Loucy (cell line): ENCODE measurements at regions not wholly inside any gene's neighbourhood (a gene's known extent, or its start where the extent isn't known, plus 50 kb on each side); places are given as distances from the start of the nearest gene placed in this dataset.

ENCODE experiments used
- H2AFZ ChIP-seq: fragments of 200-600 bp; sonication (generic); 2 replicates; pipeline ENCODE4 v1.6.0; 2016; ENCODE audit warnings: antibody characterized with exemption, mild to moderate bottlenecking, low read length, moderate library complexity
- H3F3A ChIP-seq: fragments of 200-600 bp; 2 replicates; pipeline ENCODE4 v1.6.0; 2016; ENCODE audit warnings: antibody characterized with exemption, low read depth, mild to moderate bottlenecking
- H3K27me3 ChIP-seq: fragments of 200-600 bp; sonication (generic); 2 replicates; pipeline ENCODE4 v1.6.1; 2014; ENCODE audit warnings: low read length, mild to moderate bottlenecking; ENCODE audit not compliant: insufficient read depth, poor library complexity, severe bottlenecking
- H3K36me3 ChIP-seq: fragments of 200-600 bp; sonication (generic); 2 replicates; pipeline ENCODE4 v1.6.1; 2016; ENCODE audit warnings: low read length; ENCODE audit not compliant: insufficient read depth
- H3K4me1 ChIP-seq: fragments of 200-600 bp; sonication (generic); 2 replicates; pipeline ENCODE4 v1.5.1; 2014; ENCODE audit warnings: low read length, mild to moderate bottlenecking; ENCODE audit not compliant: insufficient read depth, poor library complexity, severe bottlenecking
- H3K4me2 ChIP-seq: fragments of 200-600 bp; sonication (generic); 2 replicates; pipeline ENCODE4 v1.6.0; 2014; ENCODE audit warnings: antibody characterized with exemption, low read length, low read depth, mild to moderate bottlenecking; ENCODE audit not compliant: poor library complexity, severe bottlenecking
- H3K4me3 ChIP-seq: fragments of 200-600 bp; sonication (generic); 2 replicates; pipeline ENCODE4 v1.5.1; 2014; ENCODE audit warnings: low read length, mild to moderate bottlenecking, mixed read lengths; ENCODE audit not compliant: poor library complexity, severe bottlenecking
- H3K79me2 ChIP-seq: fragments of 200-600 bp; sonication (generic); 2 replicates; pipeline ENCODE4 v1.6.1; 2014; ENCODE audit warnings: low read length; ENCODE audit not compliant: insufficient read depth
- H3K9ac ChIP-seq: fragments of 200-600 bp; sonication (generic); 2 replicates; pipeline ENCODE4 v1.6.0; 2014; ENCODE audit warnings: mild to moderate bottlenecking, low read depth, low read length, moderate library complexity; ENCODE audit not compliant: poor library complexity, severe bottlenecking
- H3K9me2 ChIP-seq: fragments of 200-600 bp; sonication (generic); replicated peaks from 2 replicates; pipeline ENCODE4 v1.6.1; 2016; ENCODE audit warnings: low read depth, low read length, mixed read lengths
- H3K9me3 ChIP-seq: fragments of 200-600 bp; sonication (generic); 2 replicates; pipeline ENCODE4 v1.6.1; 2014; ENCODE audit warnings: mild to moderate bottlenecking, antibody characterized with exemption, low read length, low read depth; ENCODE audit not compliant: insufficient read depth
- H4K20me1 ChIP-seq: fragments of 200-600 bp; sonication (generic); 2 replicates; pipeline ENCODE4 v1.6.0; 2014; ENCODE audit warnings: antibody characterized with exemption, low read length, mild to moderate bottlenecking; ENCODE audit not compliant: insufficient read depth, poor library complexity, severe bottlenecking
- EZH2phosphoT487 ChIP-seq: fragments of 200-600 bp; IDR thresholded peaks from 2 replicates; pipeline ENCODE4 v1.6.1; 2018; ENCODE audit warnings: antibody characterized with exemption, mild to moderate bottlenecking, moderate library complexity, borderline replicate concordance
- TF ChIP-seq, protein P1 (sequence below): fragments of 200-600 bp; sonication (generic); conservative IDR thresholded peaks from 2 replicates; pipeline ENCODE4 v1.5.1; 2014; ENCODE audit warnings: mild to moderate bottlenecking, antibody characterized with exemption, low read length

DNA sequence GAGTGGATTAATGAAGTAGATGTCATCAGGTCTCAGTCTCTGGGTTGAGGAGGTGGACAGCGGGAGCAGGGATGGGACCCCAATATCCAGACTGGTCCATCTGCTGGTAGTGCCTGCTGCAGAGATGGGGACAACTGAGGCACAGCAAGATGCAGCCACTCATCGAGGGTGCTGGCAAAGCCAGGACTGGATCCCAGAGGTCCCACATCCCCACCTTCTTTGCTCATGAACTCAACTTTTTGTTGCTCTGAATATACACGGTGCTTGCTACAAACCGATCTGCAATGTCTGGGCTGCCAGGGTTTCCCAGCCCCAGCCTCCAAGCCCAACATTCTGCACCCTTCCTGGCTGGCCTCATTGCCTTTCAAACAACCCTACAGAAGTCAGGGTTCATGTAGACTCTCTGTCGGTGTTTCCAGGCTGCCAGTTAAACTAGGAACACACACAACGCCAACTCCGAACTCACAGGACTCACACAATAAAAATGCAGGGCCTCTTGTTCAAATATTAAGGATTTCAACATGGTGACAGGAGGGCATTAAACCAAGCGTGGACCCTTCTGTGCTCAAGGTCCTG, 168.2 kb downstream of the MN1 start:
- H3K9me3 ChIP-seq, result no peaks in the 10 kb centered on the region
- no peaks in the 10 kb centered on the region for H3K36me3 ChIP-seq
- H3K4me1 ChIP-seq, result no peaks in the 10 kb centered on the region
- H3K79me2 ChIP-seq, result no peaks in the 10 kb centered on the region
- no peak overlapping the region for H2AFZ ChIP-seq
- no peak overlapping the region for H3K4me2 ChIP-seq
- H3K9ac ChIP-seq, result no peak overlapping the region
- no peaks in the 10 kb centered on the region for H3F3A ChIP-seq
- H3K27me3 ChIP-seq, result no peaks in the 10 kb centered on the region
- H3K9me2 ChIP-seq, result no peaks in the 10 kb centered on the region
- no peak overlapping the region for H3K4me3 ChIP-seq
- no peaks in the 10 kb centered on the region for H4K20me1 ChIP-seq
- no peak for TF ChIP-seq EZH2phosphoT487
- TF ChIP-seq, protein P1, sequence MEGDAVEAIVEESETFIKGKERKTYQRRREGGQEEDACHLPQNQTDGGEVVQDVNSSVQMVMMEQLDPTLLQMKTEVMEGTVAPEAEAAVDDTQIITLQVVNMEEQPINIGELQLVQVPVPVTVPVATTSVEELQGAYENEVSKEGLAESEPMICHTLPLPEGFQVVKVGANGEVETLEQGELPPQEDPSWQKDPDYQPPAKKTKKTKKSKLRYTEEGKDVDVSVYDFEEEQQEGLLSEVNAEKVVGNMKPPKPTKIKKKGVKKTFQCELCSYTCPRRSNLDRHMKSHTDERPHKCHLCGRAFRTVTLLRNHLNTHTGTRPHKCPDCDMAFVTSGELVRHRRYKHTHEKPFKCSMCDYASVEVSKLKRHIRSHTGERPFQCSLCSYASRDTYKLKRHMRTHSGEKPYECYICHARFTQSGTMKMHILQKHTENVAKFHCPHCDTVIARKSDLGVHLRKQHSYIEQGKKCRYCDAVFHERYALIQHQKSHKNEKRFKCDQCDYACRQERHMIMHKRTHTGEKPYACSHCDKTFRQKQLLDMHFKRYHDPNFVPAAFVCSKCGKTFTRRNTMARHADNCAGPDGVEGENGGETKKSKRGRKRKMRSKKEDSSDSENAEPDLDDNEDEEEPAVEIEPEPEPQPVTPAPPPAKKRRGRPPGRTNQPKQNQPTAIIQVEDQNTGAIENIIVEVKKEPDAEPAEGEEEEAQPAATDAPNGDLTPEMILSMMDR, result no peak

- Histone ChIP-seq H2AFZ (no peak overlapping the region), H4K20me1 (no peaks in the 10 kb centered on the region), H3K36me3 (no peaks in the 10 kb centered on the region), H3K4me2 (no peak overlapping the region), H3K4me1 (no peaks in the 10 kb centered on the region), H3K9ac (no peak overlapping the region), H3K9me3 (no peaks in the 10 kb centered on the region), H3K27me3 (no peaks in the 10 kb centered on the region), H3K79me2 (no peaks in the 10 kb centered on the region), H3F3A (no peaks in the 10 kb centered on the region), H3K9me2 (no peaks in the 10 kb centered on the region), H3K4me3 (no peak overlapping the region)
- TF ChIP-seq EZH2phosphoT487, result no peak
- TF ChIP-seq, protein P1, result no peak
Measured at GRCh38 chr22:27634043-27634740, 167.4 kb downstream of the MN1 start.

GRCh38 chr22:27635435-27635834, 166.1 kb downstream of the MN1 start:
- Histone ChIP-seq H3K36me3 (no peaks in the 10 kb centered on the region), H3K9me3 (no peaks in the 10 kb centered on the region), H3K27me3 (no peaks in the 10 kb centered on the region), H3K4me2 (no peak overlapping the region), H4K20me1 (no peaks in the 10 kb centered on the region), H3K79me2 (no peaks in the 10 kb centered on the region), H3K9me2 (no peaks in the 10 kb centered on the region), H2AFZ (no peak overlapping the region), H3F3A (no peaks in the 10 kb centered on the region), H3K4me1 (no peaks in the 10 kb centered on the region), H3K4me3 (no peak overlapping the region), H3K9ac (no peak overlapping the region)
- TF ChIP-seq EZH2phosphoT487, result no peak
- TF ChIP-seq, protein P1, result no peak
